ENCODE measurements at regions not wholly inside any gene's neighbourhood (a gene's known extent, or its start where the extent isn't known, plus 50 kb on each side); places are given as distances from the start of the nearest gene placed in this dataset.

DNA sequence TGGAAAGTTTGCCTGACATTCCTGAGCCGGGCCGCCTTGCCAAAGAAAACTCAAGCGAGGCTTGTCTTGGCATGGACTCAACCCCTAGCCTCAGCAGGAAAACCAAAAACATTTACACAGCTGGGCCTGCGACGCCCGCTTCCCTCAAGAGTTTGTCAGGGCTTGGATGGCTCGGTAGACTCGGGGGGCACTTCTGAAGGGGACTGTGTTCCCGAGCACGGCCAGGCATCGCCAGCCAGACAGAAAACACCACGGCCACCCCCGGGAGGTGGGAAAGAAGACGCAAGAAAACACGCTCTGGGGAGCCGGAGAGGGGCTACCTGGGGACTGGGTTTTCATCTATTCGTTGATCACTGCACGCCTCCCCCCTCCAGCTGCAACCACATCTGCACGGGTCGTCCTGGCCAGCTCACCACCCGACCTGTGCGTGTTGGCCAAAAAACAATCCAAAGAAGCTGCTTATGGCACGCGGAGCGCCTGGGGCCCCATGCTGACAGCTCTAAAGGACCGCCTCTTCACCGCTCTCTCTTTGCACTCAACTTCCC lies 380.7 kb downstream of the MN1 start:
- intact Hi-C loops (cut with micrococcal nuclease) = no loop called here
- Mint-ChIP-seq H3K4me1 (no peaks in the 10 kb centered on the region), H3K27ac (no peak overlapping the region), H3K9me3 (peaks cover 4% of the 10 kb centered on the region), H3K27me3 (peaks cover 11% of the 10 kb centered on the region), H3K4me3 (no peak overlapping the region), H3K36me3 (ENCODE audit: low read depth) (no peaks in the 10 kb centered on the region)
- DNase-seq = no peak

DNA sequence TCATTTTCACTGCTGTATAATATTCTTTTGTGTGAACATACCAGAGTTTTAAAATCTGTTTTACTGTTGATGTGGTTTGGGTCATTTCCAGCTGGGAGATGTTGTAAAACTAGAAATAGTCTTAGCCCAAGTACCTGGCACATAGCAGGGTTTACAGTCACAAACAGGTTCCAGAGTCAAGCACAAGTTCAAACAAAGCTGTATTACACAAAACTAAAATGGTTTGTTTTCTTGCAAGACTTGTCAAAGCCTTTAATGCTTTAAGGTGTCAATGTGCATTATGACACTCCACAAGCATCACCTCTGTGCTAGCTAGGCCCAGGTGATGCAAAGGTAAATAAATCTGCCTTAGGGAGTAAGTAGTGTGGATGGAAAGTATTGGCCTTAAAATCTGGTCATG lies 379.1 kb downstream of the MN1 start:
- no peak overlapping the region for H3K4me3 Mint-ChIP-seq
- H3K27me3 Mint-ChIP-seq = peaks cover 11% of the 10 kb centered on the region
- H3K9me3 Mint-ChIP-seq = peaks cover 4% of the 10 kb centered on the region
- intact Hi-C loops (cut with micrococcal nuclease) = no loop called here
- no peak overlapping the region for H3K27ac Mint-ChIP-seq
- DNase-seq = no peak
- no peaks in the 10 kb centered on the region for H3K36me3 Mint-ChIP-seq (ENCODE audit: low read depth)
- no peaks in the 10 kb centered on the region for H3K4me1 Mint-ChIP-seq

DNA sequence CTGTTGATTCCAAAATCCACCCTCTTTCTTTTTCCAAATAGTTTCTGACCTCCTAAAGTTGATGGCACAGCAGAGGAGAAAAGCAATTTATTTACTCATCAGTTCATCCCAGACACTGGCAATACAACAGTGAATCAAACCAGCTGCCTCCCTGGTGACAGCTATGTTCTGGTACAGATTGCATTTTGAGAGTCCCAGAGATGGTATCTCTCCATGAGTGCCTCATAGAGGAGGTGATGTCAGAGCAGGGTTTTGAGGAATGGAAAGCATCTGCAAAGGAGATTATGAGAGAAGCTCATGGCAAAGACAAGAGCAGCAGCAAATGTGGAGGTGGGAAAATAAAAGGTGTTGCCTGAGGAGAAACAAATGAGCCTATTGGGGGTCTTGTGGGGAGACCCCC lies 377.2 kb downstream of the MN1 start:
- no peak overlapping the region for H3K27ac Mint-ChIP-seq
- intact Hi-C loops (cut with micrococcal nuclease) = no loop called here
- H3K4me3 Mint-ChIP-seq = no peak overlapping the region
- no peak for DNase-seq
- no peaks in the 10 kb centered on the region for H3K36me3 Mint-ChIP-seq (ENCODE audit: low read depth)
- peaks cover 11% of the 10 kb centered on the region for H3K27me3 Mint-ChIP-seq
- H3K9me3 Mint-ChIP-seq = peaks cover 4% of the 10 kb centered on the region
- H3K4me1 Mint-ChIP-seq = no peaks in the 10 kb centered on the region

DNA sequence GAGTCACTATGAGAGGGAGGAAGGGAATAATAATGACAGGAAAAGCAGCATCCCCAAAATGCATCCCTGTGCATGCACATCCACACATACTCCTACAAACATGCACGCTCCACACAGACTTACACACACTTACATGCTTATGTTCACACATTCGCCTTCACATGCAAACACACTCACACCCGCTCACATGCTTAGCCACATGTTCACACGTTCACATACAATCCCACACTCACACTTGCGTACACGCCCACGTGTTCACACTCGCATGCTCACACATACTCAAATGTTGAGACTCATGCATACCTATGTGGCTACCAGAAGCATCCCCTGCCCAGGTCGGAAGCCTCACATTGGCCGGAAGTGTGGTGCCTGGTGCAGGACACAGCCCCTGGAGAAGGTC lies 372.1 kb downstream of the MN1 start:
- intact Hi-C loops (cut with micrococcal nuclease) = no loop called here
- Mint-ChIP-seq H3K9me3 (peaks cover 5% of the 10 kb centered on the region), H3K27ac (no peak overlapping the region), H3K4me3 (no peak overlapping the region), H3K36me3 (ENCODE audit: low read depth) (no peaks in the 10 kb centered on the region), H3K27me3 (no peaks in the 10 kb centered on the region), H3K4me1 (no peaks in the 10 kb centered on the region)
- DNase-seq = no peak

DNA sequence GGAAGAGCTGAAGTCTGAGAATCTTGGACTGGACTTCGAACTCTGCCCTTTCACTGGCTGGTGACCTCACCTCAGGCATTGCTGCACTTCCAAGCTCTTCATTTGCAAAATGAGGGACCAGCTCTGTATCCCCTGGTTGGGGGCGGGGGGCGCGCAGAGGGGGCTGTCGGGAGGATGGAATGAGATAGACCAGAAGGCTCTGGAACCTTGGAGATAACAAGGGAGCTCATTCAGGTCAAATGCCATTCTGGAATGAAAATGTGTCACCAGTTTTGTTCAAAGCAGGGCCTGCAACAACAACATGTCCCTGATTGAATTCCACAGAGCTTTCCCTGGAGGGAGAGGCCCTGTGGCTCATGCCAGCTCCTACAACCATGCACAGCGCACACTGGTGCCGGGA lies 370.5 kb downstream of the MN1 start:
- H3K4me1 Mint-ChIP-seq = no peaks in the 10 kb centered on the region
- H3K27me3 Mint-ChIP-seq = no peaks in the 10 kb centered on the region
- no peak for DNase-seq
- no peak overlapping the region for H3K4me3 Mint-ChIP-seq
- intact Hi-C loops (cut with micrococcal nuclease) = no loop called here
- H3K9me3 Mint-ChIP-seq = peaks cover 5% of the 10 kb centered on the region
- no peak overlapping the region for H3K27ac Mint-ChIP-seq
- no peaks in the 10 kb centered on the region for H3K36me3 Mint-ChIP-seq (ENCODE audit: low read depth)

DNA sequence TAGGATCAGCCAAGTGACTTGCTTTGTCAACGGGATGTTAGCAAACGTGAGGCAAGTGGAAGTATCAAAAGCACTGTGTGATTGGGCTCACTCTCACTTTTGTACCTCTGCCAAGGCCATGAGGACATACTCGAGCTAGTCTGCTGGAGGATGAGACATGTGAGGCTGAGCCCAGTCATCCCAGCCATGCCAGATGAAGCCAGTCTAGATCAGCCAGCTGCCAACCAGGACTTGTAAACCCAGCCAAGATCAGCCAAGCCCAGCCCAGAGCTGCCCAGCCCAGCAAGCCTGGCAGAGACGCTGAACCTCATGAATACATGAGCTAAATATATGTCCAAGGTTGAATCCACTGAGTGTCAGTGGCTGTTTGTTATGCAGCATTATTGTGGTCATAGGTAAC lies 369.7 kb downstream of the MN1 start:
- peaks cover 5% of the 10 kb centered on the region for H3K9me3 Mint-ChIP-seq
- H3K36me3 Mint-ChIP-seq (ENCODE audit: low read depth) = no peaks in the 10 kb centered on the region
- intact Hi-C loops (cut with micrococcal nuclease) = no loop called here
- no peaks in the 10 kb centered on the region for H3K27me3 Mint-ChIP-seq
- no peak overlapping the region for H3K4me3 Mint-ChIP-seq
- H3K4me1 Mint-ChIP-seq = no peaks in the 10 kb centered on the region
- no peak for DNase-seq
- H3K27ac Mint-ChIP-seq = no peak overlapping the region

DNA sequence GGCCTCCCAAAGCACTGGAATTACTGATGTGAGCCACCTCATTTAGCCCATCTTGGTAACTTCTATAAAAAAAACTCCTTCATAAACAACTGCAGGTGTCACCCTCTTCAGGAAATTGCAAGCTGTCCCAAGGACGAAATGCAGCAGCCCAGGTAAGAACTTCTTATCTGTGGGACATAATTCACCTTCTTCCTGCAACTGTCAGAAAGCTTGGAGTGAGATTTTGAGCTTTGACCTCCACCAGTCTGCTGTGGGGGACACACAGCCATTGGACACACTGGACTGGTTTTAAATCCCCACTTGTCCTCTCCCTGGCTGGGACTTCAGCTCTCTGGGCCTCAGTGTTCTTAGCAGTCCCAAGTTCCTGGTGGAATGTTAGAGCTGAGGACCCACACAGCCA lies 368.5 kb downstream of the MN1 start:
- no peaks in the 10 kb centered on the region for H3K36me3 Mint-ChIP-seq (ENCODE audit: low read depth)
- no peak for DNase-seq
- H3K4me1 Mint-ChIP-seq = no peaks in the 10 kb centered on the region
- no peak overlapping the region for H3K27ac Mint-ChIP-seq
- H3K9me3 Mint-ChIP-seq = peaks cover 5% of the 10 kb centered on the region
- no peak overlapping the region for H3K4me3 Mint-ChIP-seq
- intact Hi-C loops (cut with micrococcal nuclease) = no loop called here
- H3K27me3 Mint-ChIP-seq = no peaks in the 10 kb centered on the region

DNA sequence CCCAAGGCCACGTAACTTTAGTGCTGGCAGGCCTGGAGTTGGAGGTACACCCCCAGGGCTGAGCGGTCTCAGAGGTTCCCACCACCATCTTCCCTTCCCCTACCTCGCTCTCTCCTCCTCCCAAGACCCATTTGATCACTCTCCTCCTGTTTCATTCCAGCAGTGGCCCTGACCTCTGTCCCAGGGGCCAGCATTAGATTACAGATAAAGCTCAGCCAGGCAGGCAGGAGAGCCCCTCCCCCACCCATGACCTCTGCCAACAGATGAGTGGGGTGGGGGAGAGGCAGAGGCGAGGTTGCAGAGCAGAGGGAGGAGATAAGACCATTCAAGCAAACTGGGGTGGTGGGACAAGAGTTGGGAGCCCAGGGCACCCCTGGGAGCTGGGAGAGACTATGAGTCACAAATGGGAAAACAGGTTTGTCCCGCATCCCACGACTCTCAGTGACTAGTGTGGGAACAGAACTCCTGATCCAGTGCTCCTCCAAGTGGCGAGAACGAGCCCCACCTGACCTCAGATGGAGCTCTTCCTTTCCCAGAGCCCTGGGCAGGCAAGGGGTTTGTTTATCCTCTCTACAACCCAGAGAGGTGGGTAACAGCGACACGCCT lies 367.9 kb downstream of the MN1 start:
- intact Hi-C loops (cut with micrococcal nuclease) = no loop called here
- Mint-ChIP-seq H3K4me1 (no peaks in the 10 kb centered on the region), H3K4me3 (no peak overlapping the region), H3K9me3 (peaks cover 5% of the 10 kb centered on the region), H3K27me3 (no peaks in the 10 kb centered on the region), H3K36me3 (ENCODE audit: low read depth) (no peaks in the 10 kb centered on the region), H3K27ac (no peak overlapping the region)
- DNase-seq = no peak

DNA sequence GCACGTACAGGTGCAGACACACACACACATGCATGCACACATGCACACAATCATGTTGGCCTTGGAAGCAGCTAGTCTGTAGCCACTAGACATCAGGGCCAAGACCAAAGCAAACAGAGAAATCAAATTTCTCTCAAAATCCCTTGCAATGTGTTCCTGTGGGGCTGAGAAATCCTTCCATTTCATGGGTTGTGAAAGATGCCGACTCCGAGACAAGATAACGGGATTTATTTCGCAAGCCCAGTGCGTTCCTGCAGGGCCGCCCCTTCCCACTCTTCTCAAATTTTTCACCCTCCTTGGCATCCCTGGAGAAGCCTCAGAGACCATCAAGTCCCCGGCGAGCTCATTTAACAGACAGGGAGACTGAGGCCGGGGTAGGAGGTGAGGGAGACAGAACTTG lies 366.7 kb downstream of the MN1 start:
- intact Hi-C loops (cut with micrococcal nuclease) = no loop called here
- H3K4me1 Mint-ChIP-seq = no peaks in the 10 kb centered on the region
- H3K27me3 Mint-ChIP-seq = no peaks in the 10 kb centered on the region
- H3K36me3 Mint-ChIP-seq (ENCODE audit: low read depth) = no peaks in the 10 kb centered on the region
- peaks cover 5% of the 10 kb centered on the region for H3K9me3 Mint-ChIP-seq
- DNase-seq = no peak
- H3K4me3 Mint-ChIP-seq = no peak overlapping the region
- no peak overlapping the region for H3K27ac Mint-ChIP-seq

DNA sequence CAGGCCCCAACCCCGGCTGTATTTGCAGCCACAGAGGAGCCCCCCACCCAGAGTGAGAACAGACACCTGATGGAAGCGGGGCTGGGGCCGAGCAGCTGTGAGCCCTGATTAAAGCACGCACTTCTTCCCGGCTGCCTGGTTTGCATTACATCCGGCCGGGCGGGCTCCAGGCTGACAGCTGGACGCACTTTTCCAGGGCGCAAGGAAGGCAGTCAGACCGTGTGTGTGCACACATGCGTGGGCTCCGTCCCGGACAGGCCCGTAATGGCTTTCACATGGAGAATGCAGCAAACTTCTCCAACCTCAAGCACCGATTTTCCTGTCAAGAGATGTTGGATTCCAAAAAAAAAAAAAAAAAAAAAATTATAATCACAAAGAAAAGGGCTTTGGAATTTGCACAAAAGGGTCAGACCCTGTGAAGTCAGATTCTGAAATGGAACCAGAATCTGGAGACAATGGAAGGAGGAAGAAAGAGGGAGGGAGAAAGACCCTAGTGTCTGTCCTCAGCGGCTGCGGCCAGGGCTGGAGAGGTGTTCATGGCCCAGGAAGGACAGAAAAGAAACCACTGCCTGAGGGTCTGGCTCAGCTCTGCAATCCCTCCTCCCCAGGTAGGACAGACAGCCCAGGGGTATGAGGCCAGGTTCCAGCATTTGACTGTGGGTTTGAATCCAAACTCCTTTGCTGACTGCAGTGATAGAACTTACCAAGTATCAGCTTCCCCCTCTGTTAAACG lies 365.5 kb downstream of the MN1 start:
- H3K9me3 Mint-ChIP-seq = peaks cover 5% of the 10 kb centered on the region
- intact Hi-C loops (cut with micrococcal nuclease) = no loop called here
- DNase-seq = no peak
- no peaks in the 10 kb centered on the region for H3K27me3 Mint-ChIP-seq
- no peak overlapping the region for H3K27ac Mint-ChIP-seq
- no peaks in the 10 kb centered on the region for H3K4me1 Mint-ChIP-seq
- H3K36me3 Mint-ChIP-seq (ENCODE audit: low read depth) = no peaks in the 10 kb centered on the region
- H3K4me3 Mint-ChIP-seq = no peak overlapping the region

DNA sequence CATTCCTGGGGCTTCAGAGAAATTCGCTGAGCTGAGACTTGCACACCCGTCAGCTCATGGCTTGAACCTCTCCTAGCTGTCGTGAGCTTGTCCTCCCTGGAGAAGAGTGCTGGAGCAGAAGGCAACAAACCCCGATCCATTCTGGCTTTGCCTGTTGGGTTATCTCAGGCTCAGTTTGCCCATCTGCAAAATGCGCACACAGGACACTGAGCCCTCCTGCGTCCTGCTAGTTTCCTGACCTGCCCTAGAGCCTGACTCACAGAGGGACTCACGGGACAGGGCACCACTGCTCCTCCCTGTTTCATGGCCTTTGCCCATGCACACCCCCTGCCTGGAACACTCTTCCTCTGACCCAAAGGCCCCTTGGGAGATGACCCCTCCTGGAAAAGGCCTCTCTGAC lies 365.0 kb downstream of the MN1 start:
- H3K9me3 Mint-ChIP-seq = peaks cover 5% of the 10 kb centered on the region

DNA sequence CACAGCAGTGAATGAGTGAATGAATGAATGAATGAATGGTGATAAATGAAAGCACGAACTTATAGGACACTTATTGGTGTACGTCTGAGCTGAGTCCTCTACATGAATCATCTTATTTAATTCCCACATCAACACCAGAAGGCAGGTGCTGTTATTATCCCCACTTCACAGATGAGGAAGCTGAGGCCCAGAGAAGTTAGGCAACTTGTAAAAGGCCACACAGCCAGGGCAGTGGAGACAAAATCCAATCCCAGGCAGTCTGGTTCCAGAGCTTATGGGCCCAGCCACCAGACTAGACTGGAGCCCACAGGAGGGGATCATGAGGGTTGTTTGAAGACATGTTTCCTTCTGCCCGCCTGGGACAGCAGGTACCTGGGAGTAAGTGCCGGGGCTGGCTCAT lies 364.0 kb downstream of the MN1 start:
- no peaks in the 10 kb centered on the region for H3K27me3 Mint-ChIP-seq
- no peak overlapping the region for H3K4me3 Mint-ChIP-seq
- no peak for DNase-seq
- no peaks in the 10 kb centered on the region for H3K4me1 Mint-ChIP-seq
- H3K27ac Mint-ChIP-seq = no peak overlapping the region
- H3K36me3 Mint-ChIP-seq (ENCODE audit: low read depth) = no peaks in the 10 kb centered on the region
- intact Hi-C loops (cut with micrococcal nuclease) = no loop called here
- peaks cover 2% of the 10 kb centered on the region for H3K9me3 Mint-ChIP-seq

More for the DNA sequence above, 365.0 kb downstream of the MN1 start:
- Mint-ChIP-seq H3K36me3 (ENCODE audit: low read depth) (no peaks in the 10 kb centered on the region), H3K27ac (no peak overlapping the region), H3K4me1 (no peaks in the 10 kb centered on the region), H3K4me3 (no peak overlapping the region), H3K27me3 (no peaks in the 10 kb centered on the region)
- DNase-seq = no peak
- intact Hi-C loops (cut with micrococcal nuclease) = no loop called here

DNA sequence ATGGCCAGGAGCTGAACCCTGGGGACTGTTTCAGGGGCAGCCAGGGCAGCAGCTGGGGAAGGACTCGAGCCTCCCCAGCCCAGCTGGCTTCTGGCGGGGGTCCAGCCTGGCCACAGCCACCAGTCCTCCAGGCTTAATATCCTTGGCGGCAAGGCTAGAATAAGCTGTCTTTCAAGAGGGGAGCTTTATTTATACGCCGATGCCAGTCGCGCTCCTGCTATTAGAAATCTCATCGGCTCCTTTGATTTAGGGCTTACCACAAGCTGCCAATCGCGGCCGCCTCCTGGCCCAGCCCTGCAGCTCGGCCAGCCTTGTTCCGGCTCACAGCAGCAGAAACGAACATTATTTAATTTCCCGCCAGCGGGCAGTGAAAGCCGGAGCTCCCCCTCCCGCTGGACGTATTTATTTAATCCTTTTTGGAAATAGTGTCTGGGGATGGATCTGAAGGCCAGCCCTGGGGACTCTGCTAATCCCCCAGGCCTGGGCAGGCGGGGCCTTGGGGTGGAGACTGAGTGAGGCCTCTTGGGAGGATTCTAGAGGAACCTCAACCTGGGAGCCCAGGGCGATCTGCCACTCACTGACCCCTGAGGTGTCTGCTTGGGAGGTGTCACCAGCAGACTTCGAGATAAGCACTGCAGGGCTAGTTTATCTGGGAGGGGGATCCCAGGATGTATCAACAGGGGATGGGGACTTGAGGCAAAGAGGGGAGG lies 363.1 kb downstream of the MN1 start:
- H3K36me3 Mint-ChIP-seq (ENCODE audit: low read depth) = no peaks in the 10 kb centered on the region
- H3K9me3 Mint-ChIP-seq = no peaks in the 10 kb centered on the region
- DNase-seq = no peak
- H3K4me1 Mint-ChIP-seq = no peaks in the 10 kb centered on the region
- no peak overlapping the region for H3K27ac Mint-ChIP-seq
- no peaks in the 10 kb centered on the region for H3K27me3 Mint-ChIP-seq
- H3K4me3 Mint-ChIP-seq = no peak overlapping the region
- intact Hi-C loops (cut with micrococcal nuclease) = no loop called here

DNA sequence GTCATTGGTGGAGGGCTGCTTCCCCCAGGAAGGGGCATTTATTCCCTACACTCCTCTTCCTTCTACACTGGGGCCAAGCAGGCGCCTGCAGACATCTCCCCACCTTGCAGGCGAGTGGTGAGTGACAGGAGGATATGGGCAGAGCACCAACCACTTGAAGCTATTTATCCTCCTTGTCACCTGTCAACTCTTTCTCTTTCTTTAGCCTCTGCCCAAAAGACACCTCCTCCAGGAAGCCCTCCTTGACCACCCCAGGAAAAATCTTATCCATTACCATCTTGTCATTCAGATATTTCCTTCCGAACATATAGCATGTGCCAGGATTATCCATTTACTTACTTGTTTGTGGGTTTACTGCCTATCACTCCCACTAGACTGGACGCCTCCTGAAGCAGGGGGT lies 362.4 kb downstream of the MN1 start:
- Mint-ChIP-seq H3K4me1 (no peaks in the 10 kb centered on the region), H3K9me3 (no peaks in the 10 kb centered on the region), H3K27ac (no peak overlapping the region), H3K36me3 (ENCODE audit: low read depth) (no peaks in the 10 kb centered on the region), H3K4me3 (no peak overlapping the region), H3K27me3 (no peaks in the 10 kb centered on the region)
- no peak for DNase-seq
- intact Hi-C loops (cut with micrococcal nuclease) = no loop called here

Measured in activated CD4-positive, alpha-beta T cell treated with anti-CD3 and anti-CD28 coated beads, Interleukin-2, amount 10 ng/mL, durations not matched to agents 24 days and 14 days (primary cell).